Middle frontal gyrus (tissue), 1 donor: ENCODE measurements at regions not wholly inside any gene's neighbourhood (a gene's known extent, or its start where the extent isn't known, plus 50 kb on each side); places are given as distances from the start of the nearest gene placed in this dataset.

Experiments
- DNase-seq: peaks from one replicate; pipeline ENCODE4 v3.0.0-alpha.2; 2015; ENCODE audit warnings: low spot score; ENCODE audit errors: extremely low spot score

DNA sequence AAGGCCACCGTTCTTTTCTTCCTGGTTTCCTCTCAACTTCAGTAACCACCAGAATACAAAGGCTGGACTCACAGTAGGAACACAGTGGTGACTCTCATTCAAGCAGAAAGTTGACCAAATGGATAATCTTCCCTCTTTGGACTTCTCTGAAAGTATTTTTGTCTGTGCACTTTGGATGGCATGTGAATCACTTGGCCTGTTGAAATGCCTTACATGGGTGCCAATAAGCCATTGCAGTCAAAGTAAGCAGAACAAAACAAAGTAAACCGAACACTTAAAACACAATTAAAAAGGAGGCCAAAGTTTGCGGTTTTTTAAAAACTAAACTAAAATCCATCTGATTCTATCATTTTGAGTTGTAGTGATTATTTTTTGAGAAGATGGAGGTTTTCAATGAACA, 370.1 kb upstream of the DDHD1 start:
- no peak for DNase-seq

- DNase-seq = no peak
Measured at GRCh38 chr14:53520078-53520928, 367.2 kb upstream of the DDHD1 start.

GRCh38 chr14:53519137-53519536, 366.0 kb upstream of the DDHD1 start:
- no peak for DNase-seq

- no peak for DNase-seq
Measured at GRCh38 chr14:53517270-53517960, 364.3 kb upstream of the DDHD1 start.

DNA sequence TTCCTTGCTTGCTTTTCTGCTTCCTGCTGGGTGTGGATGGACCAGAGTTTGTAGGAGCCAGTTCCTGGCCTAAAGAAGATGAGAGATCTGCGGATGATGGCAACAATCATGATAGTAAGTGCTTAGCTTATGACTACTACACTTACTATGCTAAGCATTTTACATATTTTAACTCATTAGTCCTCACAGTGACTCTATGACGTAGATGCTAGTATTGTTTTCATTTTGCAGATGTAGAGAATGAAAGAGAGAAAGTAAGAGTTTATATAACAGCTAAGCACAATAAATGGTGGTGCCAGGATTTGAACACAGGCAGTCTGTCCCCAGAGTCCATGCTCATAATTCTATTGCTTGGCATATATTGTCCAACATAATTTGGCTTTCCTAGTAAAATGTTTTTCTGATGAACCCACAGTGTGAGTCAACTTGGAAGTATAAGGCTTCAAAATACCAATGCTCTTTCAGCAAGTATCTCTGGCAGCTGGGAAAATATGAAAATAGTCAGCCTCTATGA, 363.2 kb upstream of the DDHD1 start:
- DNase-seq = no peak

DNA sequence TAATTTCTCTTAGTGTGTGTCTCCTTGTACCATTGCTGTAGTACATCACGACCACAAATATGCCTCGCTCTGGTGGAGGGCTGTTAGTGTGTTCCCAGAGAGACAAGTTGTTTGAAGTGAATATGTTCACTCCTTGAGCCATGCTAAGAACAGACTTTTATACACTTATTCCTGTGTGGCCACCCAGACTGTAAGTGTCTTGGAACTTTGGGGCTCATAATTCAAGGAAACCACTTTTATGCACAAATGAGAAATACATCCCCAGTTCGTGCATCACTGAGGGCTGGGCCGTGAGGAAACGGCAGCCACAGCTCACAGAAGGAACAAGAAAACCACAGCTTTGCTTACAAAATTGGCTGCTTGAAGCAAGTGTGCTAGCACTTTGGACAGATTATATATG, 362.2 kb upstream of the DDHD1 start:
- no peak for DNase-seq

- DNase-seq = no peak
Measured at GRCh38 chr14:53514197-53514596, 361.1 kb upstream of the DDHD1 start.

GRCh38 chr14:53510281-53510912, 357.3 kb upstream of the DDHD1 start:
- no peak for DNase-seq

DNA sequence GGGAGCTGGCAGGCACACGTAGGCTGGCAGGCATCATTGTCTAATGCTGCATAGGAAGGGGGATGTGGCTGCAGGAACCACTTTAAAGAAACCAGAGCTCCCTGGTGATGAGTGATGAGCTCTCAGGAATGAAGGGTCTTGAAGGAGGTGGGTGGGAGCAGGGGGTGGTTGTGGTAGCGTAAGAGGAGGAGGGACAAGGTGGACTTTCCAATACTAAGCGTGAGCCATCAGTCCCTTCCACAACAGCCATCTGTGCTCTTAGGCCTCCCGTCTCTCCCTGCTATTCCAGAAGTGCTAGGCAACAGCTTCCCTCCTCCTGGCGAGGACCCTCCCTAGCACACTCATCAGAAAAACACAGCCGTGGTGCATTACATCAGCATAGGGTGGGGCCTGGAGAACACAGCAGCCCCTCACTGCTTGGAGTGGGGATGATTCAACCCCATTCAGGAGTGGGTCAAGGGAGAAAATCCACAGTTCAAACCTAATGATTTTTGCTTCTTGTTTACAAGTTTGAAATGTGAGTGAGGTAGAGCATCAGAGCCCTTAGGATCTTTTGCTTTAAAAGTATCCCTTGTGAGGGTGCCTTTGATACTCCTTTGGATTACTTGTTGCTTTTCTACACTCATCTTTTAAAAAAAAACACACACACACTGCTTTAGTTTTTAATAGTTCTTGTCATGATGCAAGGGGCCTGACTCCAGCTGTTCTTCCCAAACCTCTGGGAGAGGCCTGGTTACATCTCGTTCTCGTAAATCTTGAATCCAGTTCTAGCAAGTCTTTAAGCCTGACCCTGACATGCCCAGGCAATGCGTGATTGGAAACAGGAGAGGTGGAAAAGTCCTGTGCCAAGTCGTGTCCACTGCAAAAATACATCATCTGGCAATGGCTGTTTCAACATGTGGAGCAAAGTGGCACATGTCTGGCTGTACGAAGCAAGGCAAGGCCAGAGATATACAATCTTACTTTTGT, 356.4 kb upstream of the DDHD1 start:
- DNase-seq = no peak

- no peak for DNase-seq
Measured at GRCh38 chr14:53501361-53502211, 348.5 kb upstream of the DDHD1 start.

DNA sequence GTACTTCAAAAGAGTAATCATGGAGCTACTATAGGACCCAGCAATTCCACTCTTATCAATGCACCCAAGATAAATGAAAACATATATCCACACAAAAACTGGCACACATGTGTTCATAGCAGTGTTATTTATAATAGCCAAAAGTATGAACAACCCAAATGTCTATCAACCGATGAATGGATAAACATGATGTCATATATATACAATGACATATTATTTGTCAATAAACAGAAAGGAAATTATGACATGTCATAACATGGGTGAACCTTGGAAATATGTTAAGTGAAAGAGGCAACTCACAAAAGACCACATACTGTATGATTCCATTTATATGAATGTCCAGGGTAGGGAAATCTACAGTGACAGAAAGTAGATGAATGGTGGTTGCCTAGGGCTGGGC, 347.1 kb upstream of the DDHD1 start:
- DNase-seq = no peak

DNA sequence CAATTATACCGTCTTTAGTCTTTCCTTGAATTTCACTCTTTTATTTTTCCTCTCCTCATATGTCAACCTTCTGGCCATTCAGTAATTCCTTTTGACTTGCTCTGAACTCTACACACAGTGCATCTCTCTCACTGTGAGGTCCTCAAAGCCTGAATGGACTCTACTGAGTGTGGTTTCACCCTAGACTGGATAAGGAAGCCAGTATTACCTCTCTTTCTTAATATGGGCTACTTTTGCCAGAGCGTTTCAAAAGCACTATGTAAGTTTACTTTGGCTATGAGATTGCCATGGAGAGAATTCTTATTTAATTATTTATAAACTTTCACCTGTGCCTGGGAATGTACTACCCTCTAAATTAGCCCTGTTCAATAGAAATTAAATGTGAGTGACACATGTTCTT, 343.5 kb upstream of the DDHD1 start:
- no peak for DNase-seq

DNA sequence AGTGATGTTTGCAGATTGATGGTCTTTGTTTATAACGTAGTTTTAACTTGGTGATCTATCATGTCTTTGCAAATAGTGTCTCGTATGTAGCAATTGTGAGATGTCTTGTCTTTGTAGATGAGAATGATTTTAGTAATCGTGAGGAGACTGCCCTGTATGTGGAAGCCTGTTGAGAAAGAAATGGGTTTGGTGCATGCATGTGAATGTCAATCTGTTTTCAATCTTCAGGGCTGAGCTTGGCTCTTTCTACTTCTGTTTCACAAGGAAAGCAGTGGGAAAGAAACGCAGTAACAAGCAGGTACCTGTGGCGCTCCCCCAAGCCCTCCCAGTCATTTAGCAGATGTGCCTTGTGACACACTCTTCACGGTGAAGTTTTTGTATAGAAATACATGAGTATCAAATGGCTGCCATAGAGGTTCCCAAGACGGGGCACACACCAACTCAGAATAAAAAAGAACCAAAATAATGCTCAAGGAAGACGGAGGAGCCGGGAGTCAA, 342.8 kb upstream of the DDHD1 start:
- DNase-seq = no peak

GRCh38 chr14:53494587-53494986, 341.5 kb upstream of the DDHD1 start:
- no peak for DNase-seq

GRCh38 chr14:53493860-53494259, 340.7 kb upstream of the DDHD1 start:
- DNase-seq = no peak

GRCh38 chr14:53493320-53493719, 340.2 kb upstream of the DDHD1 start:
- no peak for DNase-seq

GRCh38 chr14:53491884-53492277, 338.8 kb upstream of the DDHD1 start:
- DNase-seq = no peak

DNA sequence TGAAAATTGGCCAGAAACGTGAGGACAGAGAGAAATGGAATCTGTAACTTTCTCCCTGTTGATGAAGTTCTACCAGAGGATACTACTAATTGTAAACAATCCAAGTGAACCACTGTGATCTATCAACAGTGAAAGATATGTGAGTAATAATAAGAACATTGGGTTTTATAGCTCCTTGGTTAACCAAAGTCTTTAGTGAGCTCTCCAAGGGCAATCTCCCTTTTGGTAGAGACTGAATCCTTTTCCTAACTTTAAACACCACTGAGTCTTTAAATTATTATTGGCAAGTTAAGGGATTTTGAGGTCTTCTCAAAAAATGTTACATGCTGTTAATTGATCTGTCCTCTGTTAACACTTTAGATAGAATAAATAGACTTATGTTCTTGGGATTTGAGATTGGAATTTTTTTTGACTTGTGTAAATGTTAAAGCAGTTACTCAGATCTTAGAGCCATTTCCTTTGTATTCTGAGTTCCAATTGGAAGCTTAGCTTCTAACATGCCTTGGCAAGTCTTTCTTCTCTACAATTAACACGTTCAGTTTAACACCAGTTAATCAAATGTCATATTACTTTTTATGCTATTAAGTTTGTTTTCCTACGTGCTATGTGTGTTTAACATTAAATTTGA, 338.2 kb upstream of the DDHD1 start:
- DNase-seq = no peak

DNA sequence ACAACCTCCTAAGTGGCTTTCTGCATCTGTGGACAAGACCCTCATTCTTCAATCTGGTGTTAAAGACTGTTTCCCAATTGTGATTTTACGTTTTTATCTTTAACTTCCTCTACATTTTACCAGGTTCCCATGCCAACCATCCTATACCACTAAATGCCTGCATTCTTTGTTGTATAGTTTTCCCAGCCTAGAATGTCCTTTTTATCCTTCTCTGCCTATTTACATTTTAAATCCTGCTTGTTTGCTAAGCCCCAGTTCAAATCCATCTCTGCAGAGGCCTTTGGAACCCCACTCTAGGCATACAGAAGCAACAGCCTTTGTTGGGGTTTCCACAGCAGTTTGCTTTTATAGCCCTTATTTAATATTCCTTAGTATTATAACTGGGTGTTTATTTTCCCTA, 325.1 kb upstream of the DDHD1 start:
- DNase-seq = no peak
